GM12878 (cell line): ENCODE measurements at regions not wholly inside any gene's neighbourhood (a gene's known extent, or its start where the extent isn't known, plus 50 kb on each side); places are given as distances from the start of the nearest gene placed in this dataset.

ENCODE experiments used
- BCLAF1 ChIP-seq: fragments of 450-650 bp; IDR thresholded peaks from 2 replicates; pipeline ENCODE4 v1.6.1; 2017; ENCODE audit warnings: antibody characterized with exemption, mild to moderate bottlenecking, moderate library complexity
- CTCF ChIP-seq, 3 experiments: IDR thresholded peaks in 2 of 3; conservative IDR thresholded peaks in 1 of 3; 2 replicates each; pipeline ENCODE4 v1.5.1; 2011; ENCODE audit warnings: low read depth in 3 of 3, low read length in 3 of 3, mild to moderate bottlenecking in 3 of 3, control low read depth in 2 of 3, moderate library complexity in 2 of 3, inconsistent platforms in 1 of 3, mixed read lengths in 1 of 3; ENCODE audit not compliant: control insufficient read depth in 2 of 3, insufficient read depth in 1 of 3; ENCODE audit errors: extremely low read depth in 1 of 3
- EGR1 ChIP-seq, 2 experiments: IDR thresholded peaks; 1 replicate in 1 of 2; 2 replicates in 1 of 2; pipeline ENCODE4 v1.6.1; 2011 to 2012; ENCODE audit warnings: low read depth in 2 of 2, low read length in 2 of 2, borderline replicate concordance in 1 of 2, mild to moderate bottlenecking in 1 of 2, moderate library complexity in 1 of 2
- EZH2 ChIP-seq: IDR thresholded peaks from 2 replicates; pipeline ENCODE4 v1.6.1; 2012; ENCODE audit warnings: low read depth, mild to moderate bottlenecking, control low read depth, inconsistent platforms, low read length, borderline replicate concordance; ENCODE audit not compliant: control insufficient read depth
- NR2C2 ChIP-seq: IDR thresholded peaks from 2 replicates; pipeline ENCODE4 v1.6.1; 2011; ENCODE audit warnings: borderline replicate concordance, low read depth; ENCODE audit not compliant: control insufficient read depth, insufficient read length
- SREBF1 ChIP-seq: IDR thresholded peaks from 2 replicates; pipeline ENCODE4 v1.6.1; 2012; ENCODE audit warnings: mild to moderate bottlenecking, low read length

- TF ChIP-seq EZH2 = no peak
- no peak for TF ChIP-seq NR2C2
- no peak for TF ChIP-seq CTCF (IDR thresholded peaks at IDR 0.05 in 2 of 3, conservative IDR thresholded peaks at IDR 0.05 in 1 of 3; ENCODE audit: control insufficient read depth in 2 of 3, extremely low read depth in 1 of 3, insufficient read depth in 1 of 3, low read depth in 3 of 3, low read length in 3 of 3)
- no peak for TF ChIP-seq BCLAF1
- no peak for TF ChIP-seq EGR1 (IDR thresholded peaks at IDR 0.05; ENCODE audit: borderline replicate concordance in 1 of 2, low read depth in 2 of 2, low read length in 2 of 2)
- no peak for TF ChIP-seq SREBF1
These were observed 684.6 kb downstream of the PLCL1 start for GRCh38 chr2:198488964-198489363.
